C4-2B (cell line): ENCODE measurements at regions not wholly inside any gene's neighbourhood (a gene's known extent, or its start where the extent isn't known, plus 50 kb on each side); places are given as distances from the start of the nearest gene placed in this dataset.

Experiments
- H3K27ac ChIP-seq: fragments of 450-650 bp; 2 replicates; pipeline ENCODE4 v1.5.1; 2017
- CTCF ChIP-seq: fragments of 450-650 bp; conservative IDR thresholded peaks from 2 replicates; pipeline ENCODE4 v1.5.1; 2017; ENCODE audit warnings: mild to moderate bottlenecking
- ZFX ChIP-seq: fragments of 450-650 bp; IDR thresholded peaks from 2 replicates; pipeline ENCODE4 v1.6.1; 2017

- H3K27ac ChIP-seq: peak overlapping the region; percentile 72
- no peak for TF ChIP-seq CTCF
- TF ChIP-seq ZFX: no peak
These were observed 261.9 kb downstream of the GADD45G start for GRCh38 chr9:89866701-89867100.

- peak overlapping the region; percentile 72 for H3K27ac ChIP-seq
- TF ChIP-seq ZFX: no peak
- no peak for TF ChIP-seq CTCF
These were observed 263.3 kb downstream of the GADD45G start for GRCh38 chr9:89868100-89868499.

GRCh38 chr9:89869793-89870580 lies 265.2 kb downstream of the GADD45G start:
- H3K27ac ChIP-seq: 0 out of 2 replicates have a peak overlapping the region, but pooled peaks have one; percentile 72
- TF ChIP-seq CTCF: no peak
- no peak for TF ChIP-seq ZFX

- H3K27ac ChIP-seq: no peak overlapping the region
- no peak for TF ChIP-seq CTCF
- TF ChIP-seq ZFX: no peak
These were observed 267.1 kb downstream of the GADD45G start for GRCh38 chr9:89871871-89872331.

GRCh38 chr9:89872426-89872912 lies 267.7 kb downstream of the GADD45G start:
- no peak for TF ChIP-seq ZFX
- TF ChIP-seq CTCF: no peak
- no peak overlapping the region for H3K27ac ChIP-seq

GRCh38 chr9:89872913-89873707 lies 268.3 kb downstream of the GADD45G start:
- TF ChIP-seq CTCF (no peak), ZFX (no peak)
- H3K27ac ChIP-seq: peak overlapping the region; percentile 52; the same call in 1 of the 2 replicates

- TF ChIP-seq ZFX (no peak), CTCF (no peak)
- H3K27ac ChIP-seq: peak overlapping the region; percentile 52
These were observed 269.0 kb downstream of the GADD45G start for GRCh38 chr9:89873801-89874200.
